ENCODE measurements at regions not wholly inside any gene's neighbourhood (a gene's known extent, or its start where the extent isn't known, plus 50 kb on each side); places are given as distances from the start of the nearest gene placed in this dataset.

DNA sequence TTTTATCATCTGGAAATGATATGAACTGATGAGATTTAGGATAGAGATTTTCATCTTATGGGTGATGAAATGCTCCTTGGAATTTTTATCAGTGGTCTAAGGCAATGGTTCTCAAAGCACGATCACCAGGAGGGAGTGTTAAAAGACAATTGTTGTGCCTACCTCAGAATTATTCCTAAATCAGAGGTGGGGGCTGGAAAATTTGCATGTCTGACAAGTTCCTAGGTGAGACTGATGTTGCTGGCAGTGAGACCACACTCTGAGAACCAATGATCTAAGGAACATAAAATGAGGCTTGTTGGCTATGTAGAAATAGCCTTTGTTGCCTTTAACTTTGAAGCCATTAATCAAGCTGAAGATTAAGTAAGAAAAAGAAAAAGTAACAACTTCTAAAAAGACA is 416.6 kb upstream of the AZI2 start:
- 77 to 100% methylated on average over 1 of the region's 1 CpG for WGBS, 2 donors (ENCODE audit: low coverage in 1 of 2)
- no peaks in the 10 kb centered on the region for H3K36me3 ChIP-seq
- no peak overlapping the region for H3K4me3 ChIP-seq
- H3K27me3 ChIP-seq = no peaks in the 10 kb centered on the region
- intact Hi-C loops (cut with DNase I; ENCODE audit: low total_unique reads) (no loop called here), in situ Hi-C loops (cut with MboI; ENCODE audit: low pct_ligation_motif_present in 1 of 4, low pct_unique_long_range_greater_than_20kb in 1 of 4, low sequenced_read_pairs in 3 of 4) (no loop called here)
- no peak for DNase-seq
- H3K27ac ChIP-seq = no peak overlapping the region
- TF ChIP-seq POLR2AphosphoS5 (IDR thresholded peaks at IDR 0.05) (no peak), POLR2A (IDR thresholded peaks at IDR 0.05) (no peak), EP300 (IDR thresholded peaks at IDR 0.05; ENCODE audit: low read depth) (no peak)
- TF ChIP-seq, protein P1, sequence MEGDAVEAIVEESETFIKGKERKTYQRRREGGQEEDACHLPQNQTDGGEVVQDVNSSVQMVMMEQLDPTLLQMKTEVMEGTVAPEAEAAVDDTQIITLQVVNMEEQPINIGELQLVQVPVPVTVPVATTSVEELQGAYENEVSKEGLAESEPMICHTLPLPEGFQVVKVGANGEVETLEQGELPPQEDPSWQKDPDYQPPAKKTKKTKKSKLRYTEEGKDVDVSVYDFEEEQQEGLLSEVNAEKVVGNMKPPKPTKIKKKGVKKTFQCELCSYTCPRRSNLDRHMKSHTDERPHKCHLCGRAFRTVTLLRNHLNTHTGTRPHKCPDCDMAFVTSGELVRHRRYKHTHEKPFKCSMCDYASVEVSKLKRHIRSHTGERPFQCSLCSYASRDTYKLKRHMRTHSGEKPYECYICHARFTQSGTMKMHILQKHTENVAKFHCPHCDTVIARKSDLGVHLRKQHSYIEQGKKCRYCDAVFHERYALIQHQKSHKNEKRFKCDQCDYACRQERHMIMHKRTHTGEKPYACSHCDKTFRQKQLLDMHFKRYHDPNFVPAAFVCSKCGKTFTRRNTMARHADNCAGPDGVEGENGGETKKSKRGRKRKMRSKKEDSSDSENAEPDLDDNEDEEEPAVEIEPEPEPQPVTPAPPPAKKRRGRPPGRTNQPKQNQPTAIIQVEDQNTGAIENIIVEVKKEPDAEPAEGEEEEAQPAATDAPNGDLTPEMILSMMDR (IDR thresholded peaks at IDR 0.05) = no peak
- peaks cover 0 to 4% of the 10 kb centered on the region in 2 donors for H3K9me3 ChIP-seq
- H3K4me1 ChIP-seq = no peaks in the 10 kb centered on the region

DNA sequence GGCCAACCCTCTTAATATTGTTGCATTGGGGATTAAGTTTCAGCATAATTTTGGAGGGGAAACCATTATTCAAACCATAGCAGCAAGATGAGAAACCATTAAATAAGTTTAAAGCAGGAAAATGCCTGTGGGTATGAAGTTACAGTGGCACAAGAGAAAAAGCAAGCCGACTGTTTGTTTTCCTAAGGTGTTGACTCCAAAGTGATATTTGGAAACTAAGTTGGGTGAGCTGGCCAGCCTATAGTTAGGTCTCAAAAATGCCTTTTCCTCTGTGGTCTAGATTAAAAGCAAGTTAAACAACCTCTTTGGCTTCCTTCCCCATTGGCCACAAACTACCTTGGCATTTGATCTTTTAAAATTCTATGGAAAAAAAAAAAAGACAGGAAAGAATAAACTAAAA is 419.8 kb upstream of the AZI2 start:
- H3K27ac ChIP-seq = no peak overlapping the region
- no peaks in the 10 kb centered on the region for H3K4me1 ChIP-seq
- intact Hi-C loops (cut with DNase I; ENCODE audit: low total_unique reads) (no loop called here), in situ Hi-C loops (cut with MboI; ENCODE audit: low pct_ligation_motif_present in 1 of 4, low pct_unique_long_range_greater_than_20kb in 1 of 4, low sequenced_read_pairs in 3 of 4) (no loop called here)
- H3K36me3 ChIP-seq = no peaks in the 10 kb centered on the region
- no peak for DNase-seq
- no peak overlapping the region for H3K4me3 ChIP-seq
- TF ChIP-seq POLR2A (IDR thresholded peaks at IDR 0.05) (no peak), EP300 (IDR thresholded peaks at IDR 0.05; ENCODE audit: low read depth) (no peak), POLR2AphosphoS5 (IDR thresholded peaks at IDR 0.05) (no peak)
- TF ChIP-seq, protein P1 (IDR thresholded peaks at IDR 0.05) = no peak
- 42 to 64% methylated on average over 1 of the region's 1 CpG for WGBS, 2 donors (ENCODE audit: low coverage in 1 of 2)
- H3K27me3 ChIP-seq = no peaks in the 10 kb centered on the region
- peaks cover 4 to 6% of the 10 kb centered on the region in 2 donors for H3K9me3 ChIP-seq

GRCh38 chr3:28777806-28778475 is 429.3 kb upstream of the AZI2 start:
- Histone ChIP-seq H3K4me3 (no peak overlapping the region), H3K27me3 (no peaks in the 10 kb centered on the region), H3K36me3 (no peaks in the 10 kb centered on the region), H3K9me3 (no peaks in the 10 kb centered on the region), H3K27ac (no peak overlapping the region), H3K4me1 (no peaks in the 10 kb centered on the region)
- TF ChIP-seq POLR2A (IDR thresholded peaks at IDR 0.05) (no peak), POLR2AphosphoS5 (IDR thresholded peaks at IDR 0.05) (no peak), EP300 (IDR thresholded peaks at IDR 0.05; ENCODE audit: low read depth) (no peak)
- TF ChIP-seq, protein P1 (IDR thresholded peaks at IDR 0.05) = no peak
- in situ Hi-C loops (cut with MboI; ENCODE audit: low pct_ligation_motif_present in 1 of 4, low pct_unique_long_range_greater_than_20kb in 1 of 4, low sequenced_read_pairs in 3 of 4) (no loop called here), intact Hi-C loops (cut with DNase I; ENCODE audit: low total_unique reads) (no loop called here)
- WGBS, 2 donors (ENCODE audit: low coverage in 1 of 2) = 78 to 82% methylated on average over 4 to 6 of the region's 6 CpGs
- DNase-seq = no peak

DNA sequence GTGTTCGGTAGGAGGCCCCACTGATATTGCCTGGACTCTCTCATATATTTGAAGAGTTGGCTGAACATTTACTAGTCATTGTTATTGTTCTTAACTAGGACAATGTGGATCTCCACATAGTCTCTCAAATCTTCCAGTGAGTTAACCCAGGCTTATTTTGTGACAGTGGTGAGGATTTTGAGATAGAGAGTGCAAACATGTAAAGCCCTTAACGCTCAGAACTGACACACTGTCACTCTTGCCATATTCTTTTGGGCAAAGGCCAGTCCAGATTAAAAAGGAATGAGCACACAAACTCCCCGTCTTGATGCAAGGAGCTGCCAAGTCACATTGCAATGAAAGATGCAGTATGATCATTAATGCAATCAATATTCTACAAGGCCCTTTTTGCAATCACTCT is 431.9 kb upstream of the AZI2 start:
- Histone ChIP-seq H3K27me3 (no peaks in the 10 kb centered on the region), H3K27ac (no peak overlapping the region), H3K4me3 (no peak overlapping the region), H3K36me3 (no peaks in the 10 kb centered on the region), H3K9me3 (no peaks in the 10 kb centered on the region), H3K4me1 (no peaks in the 10 kb centered on the region)
- TF ChIP-seq EP300 (IDR thresholded peaks at IDR 0.05; ENCODE audit: low read depth) (no peak), POLR2AphosphoS5 (IDR thresholded peaks at IDR 0.05) (no peak), POLR2A (IDR thresholded peaks at IDR 0.05) (no peak)
- TF ChIP-seq, protein P1 (IDR thresholded peaks at IDR 0.05) = no peak
- intact Hi-C loops (cut with DNase I; ENCODE audit: low total_unique reads) = no loop called here
- no peak for DNase-seq
- in situ Hi-C loops (cut with MboI; ENCODE audit: low pct_ligation_motif_present in 1 of 4, low pct_unique_long_range_greater_than_20kb in 1 of 4, low sequenced_read_pairs in 3 of 4) = no loop called here
- 42 to 55% methylated on average over 2 to 3 of the region's 3 CpGs for WGBS, 2 donors (ENCODE audit: low coverage in 1 of 2)

Measured in transverse colon (tissue), 4 donors.